ENCODE measurements at regions not wholly inside any gene's neighbourhood (a gene's known extent, or its start where the extent isn't known, plus 50 kb on each side); places are given as distances from the start of the nearest gene placed in this dataset.

GRCh38 chr12:69019910-69020309 is 86.9 kb upstream of the CPM start:
- ChIA-PET POLR2A (no interaction called here), CTCF (no interaction called here)
- no peaks in the 10 kb centered on the region for H3K27me3 ChIP-seq (ENCODE audit: control insufficient read depth, insufficient read depth, low read length)
- DNase-seq (ENCODE audit: low read depth), result no peak
- H3K4me3 ChIP-seq (ENCODE audit: low read depth, low read length), result no peak overlapping the region
- TF ChIP-seq CTCF (IDR thresholded peaks at IDR 0.05; ENCODE audit: insufficient read depth, low read depth, low read length), result no peak
- no peaks in the 10 kb centered on the region for H3K36me3 ChIP-seq (ENCODE audit: control insufficient read depth, insufficient read depth, low read length)

- Histone ChIP-seq H3K27me3 (ENCODE audit: control insufficient read depth, insufficient read depth, low read length) (no peaks in the 10 kb centered on the region), H3K36me3 (ENCODE audit: control insufficient read depth, insufficient read depth, low read length) (no peaks in the 10 kb centered on the region), H3K4me3 (ENCODE audit: low read depth, low read length) (no peak overlapping the region)
- TF ChIP-seq CTCF (IDR thresholded peaks at IDR 0.05; ENCODE audit: insufficient read depth, low read depth, low read length), result no peak
- ChIA-PET CTCF (no interaction called here), POLR2A (no interaction called here)
- DNase-seq (ENCODE audit: low read depth), result no peak
Measured at GRCh38 chr12:69022674-69023073, 89.7 kb upstream of the CPM start.

GRCh38 chr12:69023840-69024239 is 90.9 kb upstream of the CPM start:
- ChIA-PET POLR2A (no interaction called here), CTCF (interaction anchor here (0.9 kb wide), 1 partner anchor 41 kb away, joined by 3 read pairs; no protein-coding TSS in a partner anchor)
- no peaks in the 10 kb centered on the region for H3K27me3 ChIP-seq (ENCODE audit: control insufficient read depth, insufficient read depth, low read length)
- H3K4me3 ChIP-seq (ENCODE audit: low read depth, low read length), result no peak overlapping the region
- no peak for DNase-seq (ENCODE audit: low read depth)
- no peaks in the 10 kb centered on the region for H3K36me3 ChIP-seq (ENCODE audit: control insufficient read depth, insufficient read depth, low read length)
- TF ChIP-seq CTCF (IDR thresholded peaks at IDR 0.05; ENCODE audit: insufficient read depth, low read depth, low read length), result no peak

- no peaks in the 10 kb centered on the region for H3K36me3 ChIP-seq (ENCODE audit: control insufficient read depth, insufficient read depth, low read length)
- POLR2A ChIA-PET, result no interaction called here
- CTCF ChIA-PET, result no interaction called here
- no peak for TF ChIP-seq CTCF (IDR thresholded peaks at IDR 0.05; ENCODE audit: insufficient read depth, low read depth, low read length)
- no peak overlapping the region for H3K4me3 ChIP-seq (ENCODE audit: low read depth, low read length)
- no peak for DNase-seq (ENCODE audit: low read depth)
- H3K27me3 ChIP-seq (ENCODE audit: control insufficient read depth, insufficient read depth, low read length), result no peaks in the 10 kb centered on the region
Measured at GRCh38 chr12:69024413-69024812, 91.4 kb upstream of the CPM start.

- H3K27me3 ChIP-seq (ENCODE audit: control insufficient read depth, insufficient read depth, low read length), result no peaks in the 10 kb centered on the region
- DNase-seq (ENCODE audit: low read depth), result no peak
- ChIA-PET POLR2A (no interaction called here), CTCF (no interaction called here)
- no peak overlapping the region for H3K4me3 ChIP-seq (ENCODE audit: low read depth, low read length)
- no peaks in the 10 kb centered on the region for H3K36me3 ChIP-seq (ENCODE audit: control insufficient read depth, insufficient read depth, low read length)
- TF ChIP-seq CTCF (IDR thresholded peaks at IDR 0.05; ENCODE audit: insufficient read depth, low read depth, low read length), result no peak
Measured at GRCh38 chr12:69024907-69025306, 91.9 kb upstream of the CPM start.
